Spleen (tissue), 11 donors: ENCODE measurements at regions not wholly inside any gene's neighbourhood (a gene's known extent, or its start where the extent isn't known, plus 50 kb on each side); places are given as distances from the start of the nearest gene placed in this dataset.

Source experiments
- DNase-seq: peaks from one replicate; pipeline ENCODE4 v3.0.0-alpha.2; 2020
- H3K27ac ChIP-seq, 8 donors: fragments of 200-600 bp; sonication (generic) in 7 of 8; 1 replicate in 4 of 8; 2 replicates in 4 of 8; pipeline versions ENCODE4 v1.5.0 to v1.8.0; 2016 to 2021; ENCODE audit warnings: inconsistent platforms in 4 of 8, mild to moderate bottlenecking in 4 of 8, moderate library complexity in 1 of 8
- H3K27me3 ChIP-seq, 7 donors: fragments of 200-600 bp; sonication (generic) in 6 of 7; replicated peaks in 1 of 7; 1 replicate in 4 of 7; 2 replicates in 3 of 7; pipeline versions ENCODE4 v1.5.0 to v1.8.0; 2016 to 2021; ENCODE audit warnings: inconsistent platforms in 3 of 7, mild to moderate bottlenecking in 1 of 7
- H3K36me3 ChIP-seq, 6 donors: fragments of 200-600 bp; sonication (generic) in 5 of 6; 1 replicate in 4 of 6; 2 replicates in 2 of 6; pipeline versions ENCODE4 v1.5.0 to v1.8.0; 2016 to 2021; ENCODE audit warnings: inconsistent platforms in 2 of 6
- H3K4me1 ChIP-seq, 6 donors: fragments of 200-600 bp; sonication (generic) in 5 of 6; 1 replicate in 3 of 6; 2 replicates in 3 of 6; pipeline versions ENCODE4 v1.5.0 to v1.8.0; 2016 to 2021; ENCODE audit warnings: inconsistent platforms in 3 of 6
- H3K4me3 ChIP-seq, 8 donors: fragments of 200-600 bp; sonication (generic) in 7 of 8; 1 replicate in 4 of 8; 2 replicates in 4 of 8; pipeline versions ENCODE4 v1.5.0 to v1.8.0; 2016 to 2021; ENCODE audit warnings: inconsistent platforms in 4 of 8, mild to moderate bottlenecking in 4 of 8, moderate library complexity in 2 of 8
- H3K9me3 ChIP-seq, 8 donors: fragments of 200-600 bp; sonication (generic) in 7 of 8; 1 replicate in 4 of 8; 2 replicates in 4 of 8; pipeline versions ENCODE4 v1.5.0 to v1.8.0; 2016 to 2021; ENCODE audit warnings: inconsistent platforms in 4 of 8
- POLR2A ChIP-seq, 3 donors: fragments of 450-650 bp; IDR thresholded peaks; one replicate each; pipeline ENCODE4 v1.5.1; 2017; ENCODE audit warnings: antibody characterized with exemption in 3 of 3, mild to moderate bottlenecking in 1 of 3
- POLR2AphosphoS5 ChIP-seq, 3 donors: sonication (generic); formaldehyde crosslinking; IDR thresholded peaks; one replicate each; pipeline ENCODE4 v1.5.1; 2017; ENCODE audit warnings: antibody characterized with exemption in 3 of 3
- WGBS, 5 donors: extraction: QIAGEN DNeasy Blood & Tissue Kit in 3 of 5; methylation state at CpG; one replicate each; pipeline versions ENCODE4 v1.1.5 to v1.1.7; 2013 to 2018; 5-methylcytosine and 5-hydroxymethylcytosine counted together
- intact Hi-C: fragments of 100-400 bp; cut with DNase I; formaldehyde crosslinking; loops from one replicate; pipeline ENCODE4 v1.15.0; 2023; ENCODE audit warnings: low total_unique reads
- TF ChIP-seq, protein P1 (sequence below), 11 experiments: fragments of 200-600 bp in 7 of 11; fragments of 450-650 bp in 4 of 11; sonication (generic) in 4 of 11; IDR thresholded peaks in 8 of 11; conservative IDR thresholded peaks in 3 of 11; 1 replicate in 7 of 11; 2 replicates in 4 of 11; pipeline versions ENCODE4 v1.4.0 to v1.8.0; 2016 to 2021; ENCODE audit warnings: antibody characterized with exemption in 11 of 11, inconsistent platforms in 4 of 11, mild to moderate bottlenecking in 1 of 11
- donor health status: healthy with polysubstance abuse.
- donor health status: DM: no; HTN: no; CAD: no; lungs with moderate emphysema.
- donor health status: DM: no; HTN: no; CAD: no.
- donor health status: Bipolar disorder and iron deficiency.
- donor health status: healthy.
- donor health status: DM: no; HTN: no; CAD: no.
- donor health status: DM: yes; HTN: yes; CAD: no.

DNA sequence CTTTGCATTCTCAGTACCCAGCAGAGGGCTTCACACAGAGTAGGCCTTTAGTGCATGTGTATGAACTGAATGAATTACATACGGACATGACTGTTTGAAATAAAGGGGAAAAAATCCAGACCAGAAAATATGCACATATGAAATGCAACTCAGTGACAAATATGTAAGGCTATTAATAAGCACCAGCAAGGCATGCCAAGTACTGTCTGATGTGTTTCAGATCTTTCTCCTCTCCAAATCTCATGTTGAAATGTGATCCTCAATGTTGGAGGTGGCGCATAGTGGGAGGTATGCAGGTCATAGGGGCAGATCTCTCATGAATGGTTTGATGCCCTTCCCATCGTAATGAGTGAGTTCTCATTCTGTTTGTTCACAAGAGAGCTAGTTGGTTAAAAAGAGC is 87.3 kb upstream of the TOMM7 start:
- intact Hi-C loops, result no loop called here
- no peaks in the 10 kb centered on the region for H3K27me3 ChIP-seq
- WGBS, 5 donors, result 81 to 91% (median 90%) methylated on average over 3 of the region's 3 CpGs
- no peak overlapping the region for H3K27ac ChIP-seq
- no peaks in the 10 kb centered on the region for H3K4me1 ChIP-seq
- H3K36me3 ChIP-seq, result no peaks in the 10 kb centered on the region
- H3K4me3 ChIP-seq, result no peak overlapping the region
- no peak for DNase-seq
- TF ChIP-seq POLR2A (IDR thresholded peaks at IDR 0.05) (no peak), POLR2AphosphoS5 (IDR thresholded peaks at IDR 0.05) (no peak)
- TF ChIP-seq, protein P1, sequence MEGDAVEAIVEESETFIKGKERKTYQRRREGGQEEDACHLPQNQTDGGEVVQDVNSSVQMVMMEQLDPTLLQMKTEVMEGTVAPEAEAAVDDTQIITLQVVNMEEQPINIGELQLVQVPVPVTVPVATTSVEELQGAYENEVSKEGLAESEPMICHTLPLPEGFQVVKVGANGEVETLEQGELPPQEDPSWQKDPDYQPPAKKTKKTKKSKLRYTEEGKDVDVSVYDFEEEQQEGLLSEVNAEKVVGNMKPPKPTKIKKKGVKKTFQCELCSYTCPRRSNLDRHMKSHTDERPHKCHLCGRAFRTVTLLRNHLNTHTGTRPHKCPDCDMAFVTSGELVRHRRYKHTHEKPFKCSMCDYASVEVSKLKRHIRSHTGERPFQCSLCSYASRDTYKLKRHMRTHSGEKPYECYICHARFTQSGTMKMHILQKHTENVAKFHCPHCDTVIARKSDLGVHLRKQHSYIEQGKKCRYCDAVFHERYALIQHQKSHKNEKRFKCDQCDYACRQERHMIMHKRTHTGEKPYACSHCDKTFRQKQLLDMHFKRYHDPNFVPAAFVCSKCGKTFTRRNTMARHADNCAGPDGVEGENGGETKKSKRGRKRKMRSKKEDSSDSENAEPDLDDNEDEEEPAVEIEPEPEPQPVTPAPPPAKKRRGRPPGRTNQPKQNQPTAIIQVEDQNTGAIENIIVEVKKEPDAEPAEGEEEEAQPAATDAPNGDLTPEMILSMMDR (IDR thresholded peaks at IDR 0.05 in 8 of 11, conservative IDR thresholded peaks at IDR 0.05 in 3 of 11), result no peak
- peaks cover 0 to 9% (median 0%) of the 10 kb centered on the region in 8 donors for H3K9me3 ChIP-seq

DNA sequence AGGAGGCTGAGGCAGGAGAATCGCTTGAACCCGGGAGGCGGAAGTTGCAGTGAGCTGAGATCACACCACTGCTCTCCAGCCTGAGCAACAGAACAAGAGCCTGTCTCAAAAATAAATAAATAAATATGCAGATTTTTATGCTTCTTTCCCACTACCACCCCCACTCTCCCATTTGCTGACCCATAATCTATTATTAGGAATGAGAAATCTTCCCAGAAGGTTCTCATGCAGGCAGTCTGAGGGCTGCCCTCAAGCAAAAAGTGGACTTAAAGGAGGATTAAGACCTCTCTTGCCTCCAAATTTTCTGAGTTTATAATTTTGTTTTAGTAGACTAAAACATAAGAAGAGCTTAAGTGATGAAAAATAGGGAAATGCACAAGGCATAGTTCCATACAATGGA is 85.2 kb upstream of the TOMM7 start:
- peaks cover 0 to 11% (median 0%) of the 10 kb centered on the region in 8 donors for H3K9me3 ChIP-seq
- no peak overlapping the region for H3K27ac ChIP-seq
- H3K27me3 ChIP-seq, result no peaks in the 10 kb centered on the region
- 86 to 100% (median 96%) methylated on average over 3 of the region's 3 CpGs for WGBS, 5 donors
- TF ChIP-seq, protein P1 (IDR thresholded peaks at IDR 0.05 in 8 of 11, conservative IDR thresholded peaks at IDR 0.05 in 3 of 11), result no peak
- no peak for TF ChIP-seq POLR2AphosphoS5 (IDR thresholded peaks at IDR 0.05)
- no peak for TF ChIP-seq POLR2A (IDR thresholded peaks at IDR 0.05)
- no peak for DNase-seq
- intact Hi-C loops, result no loop called here
- H3K4me1 ChIP-seq, result no peaks in the 10 kb centered on the region
- H3K4me3 ChIP-seq, result no peak overlapping the region
- no peaks in the 10 kb centered on the region for H3K36me3 ChIP-seq

DNA sequence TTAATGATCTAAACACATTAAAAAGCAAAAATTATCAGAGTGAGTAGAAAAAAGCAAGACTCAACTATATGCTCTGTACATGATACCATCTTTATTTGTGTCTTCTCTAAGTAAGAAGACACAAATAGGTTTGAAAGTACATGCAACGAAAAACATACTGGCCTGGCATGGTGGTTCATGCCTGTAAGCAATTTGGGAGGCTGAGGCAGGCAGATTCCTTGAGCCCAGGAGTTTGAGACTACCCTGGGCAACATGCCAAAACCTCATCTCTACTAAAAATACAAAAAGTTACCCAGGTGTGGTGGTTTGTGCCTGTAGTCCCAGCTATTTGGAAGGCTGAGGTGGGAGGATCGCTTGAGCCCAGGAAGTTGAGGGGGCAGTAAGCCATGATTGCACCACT is 78.1 kb upstream of the TOMM7 start:
- no peak overlapping the region for H3K4me3 ChIP-seq
- H3K4me1 ChIP-seq, result no peaks in the 10 kb centered on the region
- 67 to 93% (median 81%) methylated on average over 2 of the region's 2 CpGs for WGBS, 5 donors
- no peak overlapping the region for H3K27ac ChIP-seq
- TF ChIP-seq POLR2AphosphoS5 (IDR thresholded peaks at IDR 0.05) (no peak), POLR2A (IDR thresholded peaks at IDR 0.05) (no peak)
- TF ChIP-seq, protein P1 (IDR thresholded peaks at IDR 0.05 in 8 of 11, conservative IDR thresholded peaks at IDR 0.05 in 3 of 11), result no peak
- no peak for DNase-seq
- H3K36me3 ChIP-seq, result no peaks in the 10 kb centered on the region
- H3K27me3 ChIP-seq, result no peaks in the 10 kb centered on the region
- intact Hi-C loops, result no loop called here
- peaks cover 0 to 11% (median 0%) of the 10 kb centered on the region in 8 donors for H3K9me3 ChIP-seq

DNA sequence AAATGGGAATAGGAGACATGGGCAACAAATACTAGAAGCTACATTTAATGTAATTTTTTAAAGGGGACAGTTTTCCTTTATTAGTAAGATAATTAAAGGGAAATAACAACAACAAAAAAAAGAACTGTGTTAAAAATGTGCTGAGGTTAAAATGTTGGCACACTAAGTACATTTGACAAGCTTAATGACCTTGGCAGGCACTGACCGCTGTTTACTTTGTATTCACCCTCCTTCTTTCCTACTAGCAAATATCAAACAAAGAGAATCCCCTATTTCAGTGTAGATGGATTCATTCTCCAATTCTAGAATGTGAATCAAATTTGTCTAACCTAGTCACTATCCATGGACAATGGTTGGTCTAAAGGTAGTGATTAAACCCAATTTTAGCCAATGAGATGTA is 77.5 kb upstream of the TOMM7 start:
- no peak for DNase-seq
- Histone ChIP-seq H3K9me3 (peaks cover 0 to 11% (median 0%) of the 10 kb centered on the region in 8 donors), H3K4me3 (no peak overlapping the region), H3K27me3 (no peaks in the 10 kb centered on the region), H3K27ac (no peak overlapping the region), H3K4me1 (no peaks in the 10 kb centered on the region), H3K36me3 (no peaks in the 10 kb centered on the region)
- intact Hi-C loops, result no loop called here
- TF ChIP-seq POLR2A (IDR thresholded peaks at IDR 0.05), result no peak
- no peak for TF ChIP-seq POLR2AphosphoS5 (IDR thresholded peaks at IDR 0.05)
- TF ChIP-seq, protein P1 (IDR thresholded peaks at IDR 0.05 in 8 of 11, conservative IDR thresholded peaks at IDR 0.05 in 3 of 11), result no peak
- WGBS, 5 donors, result 62 to 86% (median 77%) methylated on average over 1 of the region's 1 CpG
